IgD-negative memory B cell (primary cell): ENCODE measurements at regions not wholly inside any gene's neighbourhood (a gene's known extent, or its start where the extent isn't known, plus 50 kb on each side); places are given as distances from the start of the nearest gene placed in this dataset.
A peak's percentile ranks its signal among the peaks of the same experiment; 100 is the strongest.

ENCODE experiments used
- H3K27ac Mint-ChIP-seq, 3 donors: one replicate each; pipeline ENCODE4 v1.8.0; 2020 to 2022; ENCODE audit warnings: mild to moderate bottlenecking in 3 of 3, mixed read lengths in 3 of 3, moderate library complexity in 1 of 3
- H3K27me3 Mint-ChIP-seq: one replicate; pipeline ENCODE4 v1.8.0; 2021; ENCODE audit warnings: mixed read lengths
- H3K36me3 Mint-ChIP-seq: one replicate; pipeline ENCODE4 v1.8.0; 2020; ENCODE audit warnings: mild to moderate bottlenecking, mixed read lengths
- H3K4me1 Mint-ChIP-seq, 3 donors: one replicate each; pipeline ENCODE4 v1.8.0; 2020 to 2022; ENCODE audit warnings: mixed read lengths in 3 of 3, mild to moderate bottlenecking in 1 of 3
- H3K4me3 Mint-ChIP-seq, 4 donors: one replicate each; pipeline ENCODE4 v1.8.0; 2020 to 2022; ENCODE audit warnings: mild to moderate bottlenecking in 4 of 4, mixed read lengths in 4 of 4, moderate library complexity in 3 of 4
- H3K9me3 Mint-ChIP-seq, 3 donors: one replicate each; pipeline ENCODE4 v1.8.0; 2020 to 2021; ENCODE audit warnings: mixed read lengths in 3 of 3, mild to moderate bottlenecking in 1 of 3

GRCh38 chr1:232517204-232517603, 112.7 kb downstream of the SIPA1L2 start:
- Mint-ChIP-seq H3K4me3 (no peak overlapping the region), H3K27me3 (peaks cover 3% of the 10 kb centered on the region), H3K9me3 (no peaks in the 10 kb centered on the region), H3K4me1 (peaks cover 0 to 2% (median 0%) of the 10 kb centered on the region in 3 donors), H3K27ac (no peak overlapping the region), H3K36me3 (no peaks in the 10 kb centered on the region)

GRCh38 chr1:232515706-232516105, 114.2 kb downstream of the SIPA1L2 start:
- no peaks in the 10 kb centered on the region for H3K4me1 Mint-ChIP-seq
- no peaks in the 10 kb centered on the region for H3K36me3 Mint-ChIP-seq
- peaks cover 3% of the 10 kb centered on the region for H3K27me3 Mint-ChIP-seq
- no peaks in the 10 kb centered on the region for H3K9me3 Mint-ChIP-seq
- no peak overlapping the region for H3K27ac Mint-ChIP-seq
- H3K4me3 Mint-ChIP-seq, result no peak overlapping the region

GRCh38 chr1:232512712-232513111, 117.2 kb downstream of the SIPA1L2 start:
- peaks cover 3% of the 10 kb centered on the region for H3K27me3 Mint-ChIP-seq
- no peak overlapping the region for H3K4me3 Mint-ChIP-seq
- no peaks in the 10 kb centered on the region for H3K4me1 Mint-ChIP-seq
- no peak overlapping the region for H3K27ac Mint-ChIP-seq
- no peaks in the 10 kb centered on the region for H3K9me3 Mint-ChIP-seq
- no peaks in the 10 kb centered on the region for H3K36me3 Mint-ChIP-seq

- H3K9me3 Mint-ChIP-seq, result no peaks in the 10 kb centered on the region
- H3K27ac Mint-ChIP-seq, result peak overlapping the region in 1 of 3 donors; percentile 0
- H3K36me3 Mint-ChIP-seq, result no peaks in the 10 kb centered on the region
- H3K4me3 Mint-ChIP-seq, result no peak overlapping the region
- H3K27me3 Mint-ChIP-seq, result peaks cover 3% of the 10 kb centered on the region
- H3K4me1 Mint-ChIP-seq, result no peaks in the 10 kb centered on the region
Observed at GRCh38 chr1:232511172-232511571, 118.8 kb downstream of the SIPA1L2 start.

- no peak overlapping the region for H3K4me3 Mint-ChIP-seq
- no peaks in the 10 kb centered on the region for H3K4me1 Mint-ChIP-seq
- H3K36me3 Mint-ChIP-seq, result no peaks in the 10 kb centered on the region
- no peaks in the 10 kb centered on the region for H3K9me3 Mint-ChIP-seq
- H3K27ac Mint-ChIP-seq, result peak overlapping the region in 1 of 3 donors; percentile 0
- peaks cover 2% of the 10 kb centered on the region for H3K27me3 Mint-ChIP-seq
Observed at GRCh38 chr1:232510367-232511110, 119.4 kb downstream of the SIPA1L2 start.

GRCh38 chr1:232509570-232509969, 120.4 kb downstream of the SIPA1L2 start:
- H3K27ac Mint-ChIP-seq, result peak overlapping the region in 1 of 3 donors; percentile 28
- H3K9me3 Mint-ChIP-seq, result no peaks in the 10 kb centered on the region
- no peak overlapping the region for H3K4me3 Mint-ChIP-seq
- H3K4me1 Mint-ChIP-seq, result no peaks in the 10 kb centered on the region
- no peaks in the 10 kb centered on the region for H3K36me3 Mint-ChIP-seq
- H3K27me3 Mint-ChIP-seq, result peaks cover 1% of the 10 kb centered on the region

- H3K36me3 Mint-ChIP-seq, result no peaks in the 10 kb centered on the region
- H3K27me3 Mint-ChIP-seq, result no peaks in the 10 kb centered on the region
- no peak overlapping the region for H3K27ac Mint-ChIP-seq
- no peak overlapping the region for H3K4me3 Mint-ChIP-seq
- H3K9me3 Mint-ChIP-seq, result no peaks in the 10 kb centered on the region
- no peaks in the 10 kb centered on the region for H3K4me1 Mint-ChIP-seq
Observed at GRCh38 chr1:232508130-232508701, 121.7 kb downstream of the SIPA1L2 start.

GRCh38 chr1:232507571-232507970, 122.4 kb downstream of the SIPA1L2 start:
- no peaks in the 10 kb centered on the region for H3K27me3 Mint-ChIP-seq
- H3K36me3 Mint-ChIP-seq, result no peaks in the 10 kb centered on the region
- no peaks in the 10 kb centered on the region for H3K9me3 Mint-ChIP-seq
- H3K4me3 Mint-ChIP-seq, result no peak overlapping the region
- no peak overlapping the region for H3K27ac Mint-ChIP-seq
- no peaks in the 10 kb centered on the region for H3K4me1 Mint-ChIP-seq

GRCh38 chr1:232505884-232506283, 124.0 kb downstream of the SIPA1L2 start:
- H3K4me1 Mint-ChIP-seq, result no peaks in the 10 kb centered on the region
- no peak overlapping the region for H3K4me3 Mint-ChIP-seq
- H3K27ac Mint-ChIP-seq, result no peak overlapping the region

GRCh38 chr1:232504651-232505050, 125.3 kb downstream of the SIPA1L2 start:
- Mint-ChIP-seq H3K27me3 (no peaks in the 10 kb centered on the region), H3K4me3 (no peak overlapping the region), H3K4me1 (peaks cover 0 to 1% (median 0%) of the 10 kb centered on the region in 3 donors), H3K27ac (no peak overlapping the region), H3K36me3 (no peaks in the 10 kb centered on the region), H3K9me3 (no peaks in the 10 kb centered on the region)

More at GRCh38 chr1:232505884-232506283, 124.0 kb downstream of the SIPA1L2 start:
- Mint-ChIP-seq H3K9me3 (no peaks in the 10 kb centered on the region), H3K27me3 (no peaks in the 10 kb centered on the region), H3K36me3 (no peaks in the 10 kb centered on the region)

GRCh38 chr1:232503497-232503896, 126.4 kb downstream of the SIPA1L2 start:
- H3K4me1 Mint-ChIP-seq, result peaks cover 0 to 1% (median 0%) of the 10 kb centered on the region in 3 donors
- H3K27ac Mint-ChIP-seq, result no peak overlapping the region
- no peaks in the 10 kb centered on the region for H3K27me3 Mint-ChIP-seq
- H3K36me3 Mint-ChIP-seq, result no peaks in the 10 kb centered on the region
- H3K9me3 Mint-ChIP-seq, result no peaks in the 10 kb centered on the region
- H3K4me3 Mint-ChIP-seq, result no peak overlapping the region

GRCh38 chr1:232501854-232502253, 128.1 kb downstream of the SIPA1L2 start:
- peak overlapping the region in 1 of 3 donors; percentile 82 for H3K27ac Mint-ChIP-seq
- H3K4me3 Mint-ChIP-seq, result no peak overlapping the region
- H3K4me1 Mint-ChIP-seq, result peaks cover 0 to 1% (median 0%) of the 10 kb centered on the region in 3 donors
- no peaks in the 10 kb centered on the region for H3K9me3 Mint-ChIP-seq
- H3K27me3 Mint-ChIP-seq, result no peaks in the 10 kb centered on the region
- H3K36me3 Mint-ChIP-seq, result no peaks in the 10 kb centered on the region

GRCh38 chr1:232499188-232499587, 130.7 kb downstream of the SIPA1L2 start:
- Mint-ChIP-seq H3K27me3 (no peaks in the 10 kb centered on the region), H3K27ac (no peak overlapping the region), H3K4me1 (peaks cover 0 to 1% (median 0%) of the 10 kb centered on the region in 3 donors), H3K4me3 (no peak overlapping the region), H3K36me3 (no peaks in the 10 kb centered on the region), H3K9me3 (no peaks in the 10 kb centered on the region)

- H3K4me1 Mint-ChIP-seq, result no peaks in the 10 kb centered on the region
- H3K36me3 Mint-ChIP-seq, result no peaks in the 10 kb centered on the region
- H3K27me3 Mint-ChIP-seq, result no peaks in the 10 kb centered on the region
- no peaks in the 10 kb centered on the region for H3K9me3 Mint-ChIP-seq
- H3K27ac Mint-ChIP-seq, result no peak overlapping the region
- H3K4me3 Mint-ChIP-seq, result no peak overlapping the region
Observed at GRCh38 chr1:232493869-232494268, 136.1 kb downstream of the SIPA1L2 start.

- no peaks in the 10 kb centered on the region for H3K36me3 Mint-ChIP-seq
- H3K27ac Mint-ChIP-seq, result no peak overlapping the region
- H3K27me3 Mint-ChIP-seq, result no peaks in the 10 kb centered on the region
- H3K4me1 Mint-ChIP-seq, result no peaks in the 10 kb centered on the region
- H3K4me3 Mint-ChIP-seq, result no peak overlapping the region
- H3K9me3 Mint-ChIP-seq, result no peaks in the 10 kb centered on the region
Observed at GRCh38 chr1:232489256-232489655, 140.7 kb downstream of the SIPA1L2 start.

- Mint-ChIP-seq H3K27ac (no peak overlapping the region), H3K9me3 (no peaks in the 10 kb centered on the region), H3K4me3 (no peak overlapping the region), H3K4me1 (no peaks in the 10 kb centered on the region), H3K27me3 (no peaks in the 10 kb centered on the region), H3K36me3 (no peaks in the 10 kb centered on the region)
Observed at GRCh38 chr1:232487236-232487635, 142.7 kb downstream of the SIPA1L2 start.
